Stimulated activated CD4-positive, alpha-beta T cell treated with anti-CD3 and anti-CD28 coated beads, Interleukin-12 subunit alpha, Interleukin-12 subunit beta, amount 100 ng/mL, for 4 hours (primary cell): ENCODE measurements at regions not wholly inside any gene's neighbourhood (a gene's known extent, or its start where the extent isn't known, plus 50 kb on each side); places are given as distances from the start of the nearest gene placed in this dataset.
"Not testable (repeated sequence)": the region's sequence is repeated elsewhere in the genome, so short reads cannot be mapped to it uniquely, and the experiment has no call there.

Source experiments
- DNase-seq: peaks from one replicate; pipeline ENCODE4 v3.0.0-alpha.2; 2020

DNA sequence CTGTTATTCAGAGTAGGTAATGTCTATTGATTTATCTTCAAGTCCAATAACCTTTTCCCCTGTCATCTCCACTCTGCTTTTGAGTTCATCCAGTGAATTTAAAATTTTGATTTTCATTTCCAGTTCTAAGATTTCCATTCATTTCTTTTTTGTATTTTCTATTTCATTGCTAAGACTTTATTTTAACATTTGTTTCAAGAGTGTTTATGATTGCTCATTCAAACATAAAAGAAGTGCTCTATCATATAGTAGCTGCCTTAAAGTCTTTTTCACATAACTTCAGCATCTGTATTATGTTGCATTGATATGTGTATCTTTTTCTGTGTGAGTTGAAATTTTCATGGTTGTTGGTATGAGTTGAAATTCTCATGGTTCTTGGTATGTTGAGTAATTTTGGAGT is 341.6 kb downstream of the SOX4 start:
- no peak for DNase-seq

DNA sequence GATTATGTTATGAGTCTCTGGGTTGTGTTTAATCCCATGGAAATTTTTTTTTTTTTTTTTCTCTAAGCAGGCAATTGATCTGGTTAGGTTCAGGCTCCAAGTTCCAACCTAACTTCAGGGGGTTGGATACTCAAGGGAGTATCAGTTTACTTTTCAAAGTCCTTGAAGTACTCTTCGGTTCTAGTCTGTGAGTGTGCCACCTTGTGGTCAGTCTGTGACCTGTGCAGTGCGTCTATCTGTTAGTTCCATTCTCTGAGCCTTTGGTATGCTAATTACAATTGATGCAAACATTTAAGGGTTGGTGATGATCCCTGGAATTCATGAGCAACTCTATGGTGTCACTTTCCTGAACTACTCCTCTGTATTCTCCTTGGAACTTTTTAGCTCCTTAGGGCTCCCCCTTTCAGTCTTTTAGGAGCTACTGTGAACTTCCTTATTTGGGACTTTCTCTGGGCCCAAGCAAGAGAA is 342.0 kb downstream of the SOX4 start:
- no peak for DNase-seq

DNA sequence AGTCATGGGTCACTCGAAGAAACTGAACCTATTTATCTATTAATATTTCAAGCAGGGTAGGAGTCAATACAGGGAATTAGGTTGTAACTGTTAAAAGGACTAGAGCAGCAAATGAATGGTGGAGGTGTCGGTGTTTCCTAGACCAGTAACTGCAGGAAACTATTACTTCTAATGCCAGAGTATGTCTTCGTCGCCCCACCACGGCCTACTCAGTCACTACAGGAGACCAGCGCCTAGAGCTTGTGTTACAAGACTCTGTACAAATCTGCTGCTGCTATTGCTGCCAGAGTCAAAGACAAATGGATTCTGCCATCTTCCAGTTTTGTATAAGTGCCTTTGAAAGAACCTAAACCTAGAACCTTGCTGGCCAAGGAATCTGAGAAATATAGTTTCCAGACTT is 343.9 kb downstream of the SOX4 start:
- DNase-seq, result no peak

DNA sequence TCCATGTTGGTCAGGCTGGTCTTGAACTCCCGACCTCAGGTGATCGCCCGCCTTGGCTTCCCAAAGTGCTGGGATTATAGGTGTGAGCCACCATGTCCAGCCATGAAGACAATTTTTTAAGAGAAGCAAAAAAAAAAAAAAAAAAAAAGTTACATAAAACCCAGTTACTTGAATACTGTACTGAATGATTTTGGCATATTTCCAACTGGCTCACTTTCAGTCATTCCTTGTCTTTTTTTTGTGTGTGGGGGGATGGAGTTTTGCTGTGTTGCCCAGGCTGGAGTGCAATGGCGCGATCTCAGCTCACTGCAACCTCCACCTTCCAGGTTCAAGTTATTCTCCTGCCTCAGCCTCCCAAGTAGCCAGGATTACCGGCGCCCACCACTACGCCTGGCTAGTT is 345.5 kb downstream of the SOX4 start:
- not testable (repeated sequence) for DNase-seq

DNA sequence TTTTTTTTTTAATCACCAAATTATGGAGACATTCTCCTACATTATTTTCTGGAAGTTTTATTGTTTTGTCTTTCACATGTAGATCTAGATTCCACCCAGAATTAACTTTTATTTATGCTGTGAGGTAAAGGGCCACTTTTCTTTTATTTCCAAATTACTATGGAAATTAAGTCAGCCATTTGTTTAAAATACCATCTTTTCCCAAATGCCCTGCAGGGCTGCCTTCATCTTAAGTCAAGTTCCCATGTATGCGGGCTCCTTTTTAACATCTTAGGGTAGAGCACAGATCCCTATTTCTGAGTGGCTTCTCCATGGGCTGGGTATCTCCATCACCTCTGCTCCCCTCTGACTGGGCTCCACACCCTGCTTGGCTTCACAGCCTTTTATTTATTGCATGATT is 348.4 kb downstream of the SOX4 start:
- no peak for DNase-seq

DNA sequence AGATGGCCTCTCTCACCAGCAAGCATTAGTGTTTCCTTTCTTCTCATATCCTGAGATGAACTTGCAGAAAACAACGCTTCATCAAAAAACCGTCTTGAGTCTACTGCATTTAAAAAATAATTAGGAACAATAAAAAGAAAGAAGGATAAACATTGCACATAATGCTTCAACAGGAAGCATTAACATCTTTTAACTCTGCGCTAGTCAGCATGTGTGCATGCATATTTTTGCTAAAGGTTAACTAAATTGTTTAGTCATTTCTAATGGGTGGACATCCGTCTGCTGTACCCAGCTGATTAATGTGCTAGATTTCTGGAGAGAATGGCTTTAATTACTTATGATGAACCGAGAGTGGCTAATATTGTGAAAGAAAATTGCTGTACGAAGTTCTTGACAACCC is 349.3 kb downstream of the SOX4 start:
- DNase-seq, result no peak

DNA sequence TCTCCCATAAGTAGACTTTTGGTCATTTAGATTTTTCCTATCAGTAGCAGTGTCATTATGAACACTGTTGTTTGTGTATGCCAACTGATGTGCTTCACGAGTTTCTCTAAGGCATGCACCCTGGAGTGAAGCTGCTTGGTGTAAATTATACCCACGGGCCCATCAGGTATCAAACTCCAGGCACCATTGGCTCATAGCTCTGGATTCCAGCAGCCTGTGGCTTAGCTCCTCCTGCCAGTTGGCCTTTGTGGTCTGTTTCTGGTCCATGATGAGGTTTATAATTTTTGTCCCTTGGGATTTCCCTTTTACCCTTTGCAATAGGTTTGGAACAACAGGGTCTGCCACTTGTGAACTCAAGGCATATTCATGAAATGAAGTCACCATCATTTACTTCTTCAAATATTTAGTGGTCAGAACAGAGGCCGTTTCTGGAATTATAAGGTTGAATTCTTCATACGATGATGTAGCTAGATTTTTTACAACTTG is 350.5 kb downstream of the PRL start:
- DNase-seq, result no peak

DNA sequence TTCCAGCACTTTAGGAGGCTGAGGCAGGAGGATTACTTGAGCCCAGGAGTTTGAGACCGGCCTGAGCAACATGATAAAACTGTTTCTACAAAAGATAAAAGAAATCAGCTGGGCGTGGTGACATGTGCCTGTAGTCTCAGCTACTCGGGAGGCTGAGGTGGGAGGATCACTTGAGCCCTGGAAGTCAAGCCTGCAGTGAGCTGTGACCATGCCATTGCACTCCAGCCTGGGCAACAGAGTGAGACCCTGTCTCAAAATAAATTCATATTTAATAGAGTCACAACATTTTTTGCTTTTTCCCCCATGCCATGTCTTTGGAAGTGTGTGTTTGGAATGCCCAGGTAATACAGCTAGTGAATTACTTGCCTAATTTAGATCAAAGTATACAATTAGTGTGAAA is 349.6 kb downstream of the PRL start:
- not testable (repeated sequence) for DNase-seq

DNA sequence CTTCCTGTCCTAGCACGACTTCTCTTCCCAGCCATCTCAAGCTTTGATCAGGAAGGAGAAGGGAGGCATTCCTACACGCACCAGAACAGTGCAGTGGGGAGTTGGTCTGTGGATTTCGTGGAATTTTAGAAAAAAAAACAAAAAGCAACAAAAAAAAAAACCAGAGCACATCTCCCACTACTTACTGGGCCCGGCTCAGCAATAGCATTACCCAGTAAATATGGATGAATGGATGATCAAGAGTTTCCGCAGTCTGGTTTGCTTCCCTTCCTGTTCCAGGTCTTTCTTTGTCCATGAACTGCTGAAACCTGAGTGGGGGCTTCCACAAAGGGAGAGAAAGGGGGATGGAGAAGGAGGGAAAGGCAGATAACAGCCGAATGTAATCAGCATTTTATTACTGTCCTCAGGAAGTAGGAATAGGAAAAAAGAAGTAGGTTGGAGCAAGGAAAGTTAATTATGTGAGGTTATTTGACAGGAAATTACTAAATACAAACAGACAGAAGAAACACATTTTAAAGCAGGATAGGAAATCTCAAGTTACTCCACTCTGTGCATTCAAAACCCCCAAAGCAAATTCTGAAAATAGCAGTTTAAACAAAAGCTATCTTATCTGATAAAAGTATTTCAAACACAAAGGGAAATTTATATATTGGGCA is 349.0 kb downstream of the PRL start:
- no peak for DNase-seq

DNA sequence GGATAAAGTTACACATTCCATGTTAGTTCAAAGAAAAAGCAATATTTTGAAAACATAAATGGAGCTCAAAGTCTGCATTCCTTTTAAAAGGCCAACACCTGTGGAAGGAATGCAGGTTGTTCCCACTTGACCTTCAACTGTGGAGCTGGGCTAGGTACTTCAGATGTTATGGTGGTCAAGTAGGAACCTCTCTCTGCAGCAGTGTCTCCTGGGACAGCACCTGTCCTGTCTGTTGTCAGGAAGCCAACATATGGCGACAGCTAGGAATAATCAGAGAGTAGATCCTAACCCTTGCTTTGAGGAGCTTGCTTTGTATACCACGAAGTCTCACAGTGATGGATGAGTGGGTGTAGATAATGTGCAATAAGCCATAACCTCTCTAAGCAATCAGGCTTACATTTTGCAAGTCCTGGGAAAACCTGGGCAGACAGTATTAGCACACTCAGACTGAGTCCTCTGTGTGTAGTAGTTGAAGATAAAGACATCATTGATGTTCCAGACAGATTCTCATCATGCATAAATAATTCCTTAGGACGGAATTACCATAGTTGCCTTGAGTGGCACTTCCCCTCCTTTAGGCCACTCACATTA is 347.5 kb downstream of the PRL start:
- no peak for DNase-seq

DNA sequence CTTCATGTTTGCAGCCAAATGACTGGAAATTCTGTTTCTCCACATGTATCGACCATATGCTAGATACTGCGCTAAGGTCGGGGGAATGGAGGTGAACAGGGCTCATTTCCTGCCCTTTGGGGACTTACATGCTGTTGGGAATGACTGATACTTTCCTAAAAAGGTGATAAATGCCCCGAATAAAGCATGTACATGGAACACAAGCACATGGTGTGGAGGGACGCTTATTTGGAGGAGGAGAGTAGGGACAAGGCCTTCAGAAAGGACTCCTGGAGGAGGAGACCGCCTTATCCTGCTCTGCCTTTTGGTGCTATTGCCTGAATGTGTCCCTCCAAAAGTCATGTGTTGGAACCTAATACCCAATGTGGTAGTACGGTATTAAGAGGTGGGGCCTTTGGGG is 344.5 kb downstream of the PRL start:
- DNase-seq, result no peak

DNA sequence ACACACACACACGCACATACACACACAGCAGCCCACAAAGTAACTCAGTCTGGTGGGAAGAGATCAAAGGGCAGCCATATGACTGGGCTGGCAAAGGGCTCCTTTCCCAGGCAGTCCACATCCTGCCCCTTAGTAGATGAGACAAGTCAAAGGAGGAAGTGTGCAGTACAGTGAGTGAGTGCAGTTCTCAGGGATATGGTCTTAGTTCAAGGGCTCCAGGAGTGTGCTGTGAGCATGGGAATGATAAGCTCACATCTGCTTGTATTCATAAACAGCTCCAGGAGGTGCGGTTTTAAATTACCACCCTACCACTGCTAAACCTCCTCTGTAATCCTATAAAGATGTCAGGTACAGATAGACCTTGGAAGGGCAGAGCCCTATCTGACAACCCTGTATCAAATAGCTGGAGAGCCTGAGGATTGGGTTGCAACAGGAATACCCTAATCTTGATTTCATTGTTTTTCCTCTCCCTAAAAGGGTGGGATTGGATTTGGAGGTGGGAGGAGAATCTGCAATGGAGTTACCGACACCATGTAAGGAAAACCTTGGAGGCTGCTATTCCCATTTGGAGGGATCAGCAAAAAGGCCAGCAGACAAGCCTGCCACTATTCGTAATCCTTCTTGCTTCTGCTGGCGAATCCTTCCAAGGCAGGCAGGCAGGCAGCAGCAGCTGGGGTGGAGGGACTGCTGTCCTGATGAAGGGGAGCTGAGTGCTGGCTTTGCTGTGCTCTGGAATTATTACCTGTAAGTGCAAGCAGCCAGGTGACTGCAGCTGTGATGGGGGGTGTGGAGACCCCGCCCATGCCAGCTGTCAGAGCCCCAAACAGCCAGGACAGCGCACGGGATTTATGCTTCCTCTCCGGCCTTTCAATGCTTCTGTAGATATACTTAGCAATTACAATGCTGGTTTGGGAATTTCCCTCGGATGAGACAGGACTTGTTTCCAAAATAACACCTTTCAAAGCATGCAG is 342.7 kb downstream of the PRL start:
- no peak for DNase-seq

DNA sequence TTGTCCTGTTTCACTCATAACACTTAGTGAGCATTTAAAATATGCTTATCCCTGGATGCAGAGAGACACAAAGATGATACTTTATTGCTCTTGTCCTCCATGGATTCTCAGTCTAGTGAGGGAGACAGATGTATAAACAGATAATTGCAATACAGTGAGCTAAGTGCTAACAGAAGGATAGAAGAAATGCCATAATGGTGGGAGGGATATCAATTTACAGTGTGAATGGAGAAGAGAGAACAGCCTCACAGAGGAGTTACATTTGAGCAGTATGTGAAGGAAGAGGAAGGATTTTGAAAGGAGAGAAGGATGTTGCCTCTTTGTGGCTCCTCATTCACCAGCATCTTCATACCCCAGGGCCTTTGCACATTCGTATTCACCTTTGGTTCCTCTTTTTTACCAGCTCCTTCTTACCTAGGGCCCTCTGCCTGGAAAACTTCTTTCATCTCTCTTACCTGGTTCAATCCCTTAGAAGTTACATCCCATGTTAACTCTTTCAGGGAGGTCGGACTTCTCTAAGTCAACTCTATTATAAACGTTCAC is 341.7 kb downstream of the PRL start:
- DNase-seq, result no peak

DNA sequence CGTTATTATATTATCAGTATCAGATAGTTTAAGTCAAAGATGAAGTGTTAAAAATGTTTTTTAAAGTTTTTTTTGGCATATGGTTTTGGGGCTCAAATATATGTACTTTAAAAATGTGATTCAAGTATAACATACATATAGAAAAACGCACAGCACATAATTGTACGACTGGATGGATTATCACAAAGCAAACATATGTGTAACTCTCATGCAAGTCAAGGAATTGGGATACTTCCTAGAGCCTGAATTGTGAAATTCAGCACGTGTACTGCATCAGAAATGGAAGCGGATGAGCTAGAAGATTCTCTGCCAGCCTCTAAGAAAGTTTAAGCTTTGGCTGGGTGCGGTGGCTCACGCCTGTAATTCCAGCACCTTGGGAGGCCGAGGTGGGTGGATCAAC is 340.9 kb downstream of the PRL start:
- DNase-seq, result no peak

DNA sequence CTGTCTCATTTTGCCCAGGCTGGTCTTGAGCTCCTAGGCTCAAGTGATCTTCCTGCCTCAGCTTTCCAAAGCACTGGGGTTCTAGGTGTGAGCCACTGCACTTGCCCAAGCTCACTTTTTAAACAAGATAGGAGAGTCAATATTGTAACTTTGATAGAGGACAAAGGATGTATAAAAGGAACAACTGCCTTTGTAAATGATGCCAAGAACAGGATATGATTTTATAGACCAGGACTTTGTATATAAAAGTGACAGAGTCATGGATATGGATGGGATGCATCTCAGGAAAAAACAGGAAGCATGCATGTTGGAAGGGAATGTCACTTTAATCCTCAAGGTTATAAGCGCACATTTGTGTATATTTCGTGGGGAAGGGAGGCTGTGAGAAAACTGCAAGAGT is 338.4 kb downstream of the PRL start:
- DNase-seq, result no peak

DNA sequence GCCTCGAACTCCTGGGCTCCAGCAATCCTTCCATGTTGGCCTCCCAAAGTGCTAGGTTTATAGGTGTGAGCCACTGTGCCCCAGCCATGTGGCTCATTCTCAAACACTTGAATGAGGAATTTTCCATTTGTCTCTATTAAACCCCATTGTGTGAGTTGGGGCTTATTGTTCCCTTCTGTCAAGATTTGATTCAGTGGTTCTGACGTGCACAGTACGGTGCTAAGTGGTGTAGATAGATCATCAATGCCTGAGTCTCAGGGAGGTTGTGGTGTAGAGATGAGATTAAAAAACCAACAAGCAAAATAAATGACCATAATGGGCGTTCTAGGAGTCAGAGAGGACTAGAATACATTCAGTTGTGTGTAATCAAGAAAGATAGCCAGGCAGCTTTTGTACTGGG is 335.6 kb downstream of the PRL start:
- no peak for DNase-seq

DNA sequence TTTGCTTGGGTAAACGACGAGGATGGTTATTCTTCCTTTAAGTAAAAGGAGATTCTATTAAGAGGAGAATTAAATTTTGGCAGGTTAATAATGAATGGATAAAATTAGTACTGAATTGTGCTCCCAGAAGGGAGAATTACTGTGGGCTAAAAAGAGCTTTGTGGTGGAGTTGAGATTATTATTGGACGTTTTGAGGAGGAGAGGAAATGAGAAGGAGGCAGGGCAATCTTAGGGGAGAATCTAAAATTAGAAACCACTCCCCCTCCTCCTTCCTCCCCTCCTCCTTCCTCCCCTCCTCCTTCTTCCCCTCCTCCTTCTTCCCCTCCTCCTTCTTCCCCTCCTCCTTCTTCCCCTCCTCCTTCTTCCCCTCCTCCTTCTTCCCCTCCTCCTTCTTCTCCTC is 331.8 kb downstream of the PRL start:
- DNase-seq, result no peak

DNA sequence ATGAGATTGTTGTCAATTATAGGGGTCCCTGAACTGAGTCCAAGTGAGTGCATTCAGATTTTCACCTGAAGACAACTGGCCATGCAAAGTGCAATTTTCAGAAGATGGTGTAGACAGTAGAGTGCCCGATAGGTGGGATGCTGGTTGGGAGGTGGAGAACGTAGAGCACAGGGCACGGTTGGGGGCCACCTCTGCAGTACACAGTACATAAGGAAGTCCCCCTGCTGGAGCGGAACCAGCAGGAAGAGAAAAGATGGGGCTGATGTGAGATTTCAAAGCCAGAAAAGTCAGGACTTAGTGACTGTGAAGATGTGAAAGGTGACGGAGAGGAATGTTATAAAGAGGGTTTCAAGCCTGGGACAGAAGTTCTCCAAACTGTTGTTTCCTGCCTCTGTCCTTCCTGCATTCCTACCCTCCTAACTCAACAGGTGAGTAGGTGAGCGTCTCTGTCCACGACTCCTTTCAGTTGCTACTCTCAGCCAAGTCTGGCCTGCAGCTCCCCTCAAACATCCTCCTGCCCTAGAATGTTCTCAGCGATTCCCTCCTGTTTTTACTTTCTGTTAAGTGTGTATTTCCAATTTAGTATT is 330.8 kb downstream of the PRL start:
- DNase-seq, result no peak

DNA sequence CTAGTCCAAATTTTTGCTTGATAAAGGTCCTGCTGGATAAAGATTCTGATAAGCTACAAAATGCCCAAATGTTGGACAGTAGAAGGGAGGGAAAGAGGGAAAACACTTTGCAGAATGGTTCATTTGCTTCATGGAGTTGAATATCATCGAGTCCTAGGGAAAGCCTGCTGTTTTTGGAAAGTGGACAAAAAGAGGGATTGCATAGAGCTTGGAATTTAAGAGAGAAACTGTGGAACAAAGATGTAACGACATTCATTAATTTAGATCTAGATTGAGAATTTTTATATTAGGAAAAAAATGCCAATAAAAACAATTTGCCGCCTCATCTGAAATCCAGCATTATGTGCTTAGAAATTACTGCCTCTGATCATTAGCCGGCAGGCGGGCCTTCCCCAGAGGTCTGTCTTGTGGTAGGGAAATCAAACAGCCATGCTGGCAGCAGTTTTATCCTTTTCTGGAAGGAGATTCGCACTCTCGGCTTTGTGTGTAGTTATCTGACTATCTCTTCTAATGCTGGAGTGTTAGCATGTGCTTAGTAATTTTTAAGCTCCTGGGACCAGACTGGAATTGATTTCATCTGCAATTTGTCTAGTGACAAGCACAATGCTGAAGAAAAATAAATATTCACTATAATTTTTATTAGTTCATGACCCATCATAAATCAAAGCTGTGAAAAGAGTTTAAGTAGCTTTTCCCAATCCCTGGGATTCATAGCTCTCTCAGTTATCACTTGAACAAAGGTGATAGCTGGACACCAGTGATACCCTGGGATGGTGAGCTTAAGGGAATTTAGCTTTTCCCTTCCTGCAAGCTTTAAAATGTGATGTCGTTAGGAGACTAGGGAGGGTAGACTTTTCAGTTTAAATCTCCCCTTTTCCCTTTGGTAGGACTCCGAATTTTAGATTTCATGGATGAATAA is 329.5 kb downstream of the PRL start:
- DNase-seq, result no peak

DNA sequence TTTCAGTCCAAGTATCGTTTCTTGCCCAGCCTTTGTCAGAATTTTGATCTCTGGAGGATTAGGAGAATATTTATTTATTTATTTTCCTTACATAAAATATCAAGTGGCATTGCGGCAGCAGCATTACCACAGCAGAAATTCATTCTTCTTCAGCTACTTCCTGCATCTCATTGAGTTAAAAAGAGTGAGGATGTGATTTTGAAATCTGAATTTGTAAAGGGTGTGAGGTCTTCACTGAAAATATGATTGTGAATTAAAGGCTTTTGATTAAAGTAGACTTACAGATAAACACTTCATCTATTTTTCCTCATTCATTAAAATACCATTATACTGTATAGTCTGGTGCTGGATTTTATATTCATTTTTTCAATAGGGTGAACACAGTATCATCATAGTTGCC is 328.4 kb downstream of the PRL start:
- no peak for DNase-seq

DNA sequence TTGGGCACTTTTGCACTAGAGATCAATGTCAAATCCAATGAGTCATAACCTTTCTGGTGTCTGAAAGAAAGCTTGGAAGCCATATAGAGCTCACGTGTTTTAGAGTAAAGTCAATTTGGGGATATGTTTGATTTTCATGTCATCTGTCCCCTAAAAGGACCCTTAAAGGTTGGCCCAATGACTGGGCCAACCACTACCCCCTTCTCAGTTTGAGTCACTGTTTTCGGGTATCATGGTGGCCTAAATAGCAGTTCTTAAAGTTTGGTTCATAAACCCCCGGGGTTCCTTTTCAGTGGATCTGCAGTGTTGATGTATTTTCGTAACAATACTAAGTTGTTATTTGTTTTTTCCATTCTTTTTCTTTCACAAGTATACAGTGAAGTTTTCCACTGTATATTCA is 327.6 kb downstream of the PRL start:
- no peak for DNase-seq
